OCI-LY3 (cell line): ENCODE measurements at regions not wholly inside any gene's neighbourhood (a gene's known extent, or its start where the extent isn't known, plus 50 kb on each side); places are given as distances from the start of the nearest gene placed in this dataset.

Experiments
- H2AFZ ChIP-seq: fragments of 200-600, 300-600 bp; shearing (Covaris generic); 2 replicates; pipeline ENCODE4 v1.6.0; 2014; ENCODE audit warnings: antibody characterized with exemption, low read depth, low read length
- H3K27ac ChIP-seq: fragments of 200-600, 300-600 bp; sonication (generic); 2 replicates; pipeline ENCODE4 v1.5.1; 2014; ENCODE audit warnings: mild to moderate bottlenecking, low read length, moderate library complexity, mixed read lengths
- H3K27me3 ChIP-seq: fragments of 200-600, 300-600 bp; sonication (generic); 2 replicates; pipeline ENCODE4 v1.6.1; 2014; ENCODE audit warnings: low read depth, low read length, mixed read lengths
- H3K36me3 ChIP-seq: fragments of 200-600, 300-600 bp; sonication (generic); replicated peaks from 2 replicates; pipeline ENCODE3; 2014; ENCODE audit warnings: low read depth, low read length, mixed read lengths
- H3K4me1 ChIP-seq: fragments of 300-600, 200-600 bp; sonication (generic); 2 replicates; pipeline ENCODE4 v1.6.1; 2014; ENCODE audit warnings: low read length, mixed read lengths
- H3K4me2 ChIP-seq: fragments of 200-600, 300-600 bp; sonication (generic); 2 replicates; pipeline ENCODE4 v1.6.1; 2014; ENCODE audit warnings: low read length, mixed read lengths
- H3K4me3 ChIP-seq: fragments of 300-600, 200-600 bp; sonication (generic); 2 replicates; pipeline ENCODE4 v1.5.1; 2014; ENCODE audit warnings: antibody characterized with exemption, mild to moderate bottlenecking, low read length, moderate library complexity
- H3K79me2 ChIP-seq: fragments of 300-600, 200-600 bp; shearing (Covaris generic); 2 replicates; pipeline ENCODE4 v1.6.1; 2014; ENCODE audit warnings: mild to moderate bottlenecking, low read length, mixed read lengths
- H3K9ac ChIP-seq: fragments of 300-600, 200-600 bp; shearing (Covaris generic); 2 replicates; pipeline ENCODE4 v1.6.0; 2014; ENCODE audit warnings: mild to moderate bottlenecking, low read length, moderate library complexity
- H3K9me3 ChIP-seq: fragments of 200-600, 300-600 bp; shearing (Covaris generic); 2 replicates; pipeline ENCODE4 v1.6.1; 2014; ENCODE audit warnings: low read length, mixed read lengths; ENCODE audit not compliant: insufficient read depth
- H4K20me1 ChIP-seq: fragments of 200-600, 300-600 bp; sonication (generic); 2 replicates; pipeline ENCODE4 v1.6.1; 2016; ENCODE audit warnings: low read length, mixed read lengths; ENCODE audit not compliant: insufficient read depth
- EZH2phosphoT487 ChIP-seq: fragments of 200-600 bp; shearing (Covaris generic); IDR thresholded peaks from 2 replicates; pipeline ENCODE4 v1.6.1; 2018; ENCODE audit warnings: antibody characterized with exemption, mixed run types, low read depth
- TF ChIP-seq, protein P1 (sequence below): fragments of 200-600, 300-600 bp; sonication (generic); IDR thresholded peaks from 2 replicates; pipeline ENCODE4 v1.5.1; 2014; ENCODE audit warnings: antibody characterized with exemption, low read length, low read depth

DNA sequence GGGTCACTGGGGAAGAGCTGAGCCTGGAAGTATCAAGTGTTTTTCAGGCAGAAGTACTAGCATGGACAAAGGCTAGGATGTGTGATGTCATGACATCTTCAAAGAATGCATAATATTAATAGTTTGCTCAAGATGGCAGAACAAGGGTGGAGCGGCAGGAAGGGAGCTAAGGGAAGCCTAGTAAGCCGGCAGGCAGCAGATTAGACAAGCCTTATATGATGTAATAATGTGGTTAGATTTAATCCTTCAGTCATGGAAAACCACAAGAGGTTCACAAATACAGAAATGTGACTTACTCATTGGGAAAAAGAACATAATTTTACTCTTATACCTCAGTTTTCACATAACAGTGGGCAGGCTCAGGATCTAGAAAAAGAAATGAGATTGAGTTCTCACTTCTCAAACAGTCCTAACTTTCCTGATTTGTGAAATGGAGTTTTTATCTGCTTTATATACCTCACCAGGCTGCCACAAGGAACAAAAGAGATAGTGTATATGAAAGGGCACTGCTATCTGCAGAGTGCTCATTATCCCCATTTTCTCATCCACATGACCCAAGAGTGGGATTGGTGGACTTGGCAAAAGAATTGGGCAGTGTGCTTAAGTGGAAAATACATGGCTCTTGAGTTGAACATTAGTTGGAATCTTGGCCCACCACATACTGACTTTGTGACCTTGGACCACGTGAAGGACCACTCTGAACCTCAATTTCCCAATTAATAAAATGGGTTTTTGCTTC, 89.1 kb upstream of the LHCGR start:
- H3K27me3 ChIP-seq, result no peaks in the 10 kb centered on the region
- H3K9me3 ChIP-seq, result no peaks in the 10 kb centered on the region
- H3K36me3 ChIP-seq, result no peaks in the 10 kb centered on the region
- no peak overlapping the region for H3K4me2 ChIP-seq
- H2AFZ ChIP-seq, result no peak overlapping the region
- no peak overlapping the region for H3K9ac ChIP-seq
- H4K20me1 ChIP-seq, result no peaks in the 10 kb centered on the region
- no peaks in the 10 kb centered on the region for H3K79me2 ChIP-seq
- H3K4me3 ChIP-seq, result no peak overlapping the region
- no peaks in the 10 kb centered on the region for H3K4me1 ChIP-seq
- no peak overlapping the region for H3K27ac ChIP-seq
- TF ChIP-seq, protein P1, sequence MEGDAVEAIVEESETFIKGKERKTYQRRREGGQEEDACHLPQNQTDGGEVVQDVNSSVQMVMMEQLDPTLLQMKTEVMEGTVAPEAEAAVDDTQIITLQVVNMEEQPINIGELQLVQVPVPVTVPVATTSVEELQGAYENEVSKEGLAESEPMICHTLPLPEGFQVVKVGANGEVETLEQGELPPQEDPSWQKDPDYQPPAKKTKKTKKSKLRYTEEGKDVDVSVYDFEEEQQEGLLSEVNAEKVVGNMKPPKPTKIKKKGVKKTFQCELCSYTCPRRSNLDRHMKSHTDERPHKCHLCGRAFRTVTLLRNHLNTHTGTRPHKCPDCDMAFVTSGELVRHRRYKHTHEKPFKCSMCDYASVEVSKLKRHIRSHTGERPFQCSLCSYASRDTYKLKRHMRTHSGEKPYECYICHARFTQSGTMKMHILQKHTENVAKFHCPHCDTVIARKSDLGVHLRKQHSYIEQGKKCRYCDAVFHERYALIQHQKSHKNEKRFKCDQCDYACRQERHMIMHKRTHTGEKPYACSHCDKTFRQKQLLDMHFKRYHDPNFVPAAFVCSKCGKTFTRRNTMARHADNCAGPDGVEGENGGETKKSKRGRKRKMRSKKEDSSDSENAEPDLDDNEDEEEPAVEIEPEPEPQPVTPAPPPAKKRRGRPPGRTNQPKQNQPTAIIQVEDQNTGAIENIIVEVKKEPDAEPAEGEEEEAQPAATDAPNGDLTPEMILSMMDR, result no peak
- no peak for TF ChIP-seq EZH2phosphoT487

DNA sequence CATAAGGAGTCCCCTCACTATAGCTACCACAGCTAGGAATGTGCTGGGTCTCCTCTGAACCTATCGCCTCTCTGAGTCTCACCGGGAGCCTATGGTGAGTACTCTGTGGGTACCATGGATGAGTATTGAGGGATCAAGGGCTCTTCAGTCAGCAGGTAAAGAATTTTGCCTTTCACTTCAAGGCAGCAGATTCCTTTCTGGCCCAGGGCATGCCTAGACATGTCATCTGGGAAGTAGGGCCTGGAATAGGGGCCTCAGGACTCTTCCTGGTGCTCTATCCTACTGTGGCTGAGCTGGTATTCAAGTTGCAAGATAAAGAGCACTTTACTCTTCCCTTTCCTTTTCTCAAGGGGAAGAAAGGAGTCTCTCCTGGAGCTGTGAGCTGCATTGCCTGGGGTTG, 85.6 kb upstream of the LHCGR start:
- H3K4me2 ChIP-seq, result no peak overlapping the region
- H3K9ac ChIP-seq, result no peak overlapping the region
- no peak overlapping the region for H3K4me3 ChIP-seq
- H3K27ac ChIP-seq, result no peak overlapping the region
- H3K27me3 ChIP-seq, result no peaks in the 10 kb centered on the region
- H3K79me2 ChIP-seq, result no peaks in the 10 kb centered on the region
- H3K9me3 ChIP-seq, result no peaks in the 10 kb centered on the region
- no peaks in the 10 kb centered on the region for H4K20me1 ChIP-seq
- TF ChIP-seq, protein P1, result no peak
- TF ChIP-seq EZH2phosphoT487, result no peak
- no peak overlapping the region for H2AFZ ChIP-seq
- no peaks in the 10 kb centered on the region for H3K36me3 ChIP-seq
- no peaks in the 10 kb centered on the region for H3K4me1 ChIP-seq

DNA sequence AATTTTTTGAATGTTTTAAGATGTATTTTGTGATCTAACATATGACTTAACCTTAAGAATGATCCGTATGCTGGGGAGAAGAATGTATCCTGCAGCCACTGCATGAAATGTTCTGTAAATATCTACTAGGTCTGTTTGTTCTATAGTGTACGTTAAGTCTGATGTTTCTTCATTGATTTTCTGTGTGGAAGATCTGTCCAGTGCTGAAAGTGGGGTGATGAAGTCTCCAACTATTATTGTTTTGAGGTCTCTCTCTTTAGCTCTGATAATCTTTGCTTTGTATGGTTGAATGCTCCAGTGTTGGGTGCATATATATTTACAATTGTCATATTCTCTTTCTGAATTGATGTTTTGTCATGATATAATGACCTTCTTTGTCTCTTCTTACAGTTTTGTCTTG, 82.5 kb upstream of the LHCGR start:
- Histone ChIP-seq H4K20me1 (no peaks in the 10 kb centered on the region), H2AFZ (no peak overlapping the region), H3K4me1 (no peaks in the 10 kb centered on the region), H3K9ac (no peak overlapping the region), H3K4me3 (no peak overlapping the region), H3K36me3 (no peaks in the 10 kb centered on the region), H3K27me3 (no peaks in the 10 kb centered on the region), H3K4me2 (no peak overlapping the region), H3K79me2 (no peaks in the 10 kb centered on the region), H3K27ac (no peak overlapping the region), H3K9me3 (no peaks in the 10 kb centered on the region)
- TF ChIP-seq, protein P1, result no peak
- no peak for TF ChIP-seq EZH2phosphoT487

DNA sequence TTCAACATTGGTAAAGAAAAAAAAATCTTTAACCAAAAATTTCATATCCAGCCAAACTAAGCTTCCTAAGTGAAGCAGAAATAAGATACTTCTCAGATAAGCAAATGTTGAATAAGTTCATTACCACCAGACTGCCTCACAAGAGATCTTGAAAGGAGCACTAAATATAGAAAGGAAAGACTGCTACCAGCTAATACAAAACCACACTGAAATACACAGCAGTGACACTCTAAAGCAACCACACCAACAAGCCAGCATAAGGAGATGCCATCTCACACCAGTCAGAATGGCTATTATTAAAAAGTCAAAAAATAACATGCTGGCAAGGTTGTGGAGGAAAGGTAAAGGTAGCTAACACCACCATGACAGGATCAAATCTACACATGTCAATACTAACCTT, 74.0 kb upstream of the LHCGR start:
- Histone ChIP-seq H2AFZ (no peak overlapping the region), H3K4me2 (no peak overlapping the region), H3K4me1 (no peaks in the 10 kb centered on the region), H3K79me2 (no peaks in the 10 kb centered on the region), H3K36me3 (no peaks in the 10 kb centered on the region), H3K9me3 (no peaks in the 10 kb centered on the region), H3K27ac (no peak overlapping the region), H3K27me3 (no peaks in the 10 kb centered on the region), H3K4me3 (no peak overlapping the region), H4K20me1 (no peaks in the 10 kb centered on the region), H3K9ac (no peak overlapping the region)
- TF ChIP-seq, protein P1, result no peak
- no peak for TF ChIP-seq EZH2phosphoT487
